ENCODE measurements at regions not wholly inside any gene's neighbourhood (a gene's known extent, or its start where the extent isn't known, plus 50 kb on each side); places are given as distances from the start of the nearest gene placed in this dataset.

DNA sequence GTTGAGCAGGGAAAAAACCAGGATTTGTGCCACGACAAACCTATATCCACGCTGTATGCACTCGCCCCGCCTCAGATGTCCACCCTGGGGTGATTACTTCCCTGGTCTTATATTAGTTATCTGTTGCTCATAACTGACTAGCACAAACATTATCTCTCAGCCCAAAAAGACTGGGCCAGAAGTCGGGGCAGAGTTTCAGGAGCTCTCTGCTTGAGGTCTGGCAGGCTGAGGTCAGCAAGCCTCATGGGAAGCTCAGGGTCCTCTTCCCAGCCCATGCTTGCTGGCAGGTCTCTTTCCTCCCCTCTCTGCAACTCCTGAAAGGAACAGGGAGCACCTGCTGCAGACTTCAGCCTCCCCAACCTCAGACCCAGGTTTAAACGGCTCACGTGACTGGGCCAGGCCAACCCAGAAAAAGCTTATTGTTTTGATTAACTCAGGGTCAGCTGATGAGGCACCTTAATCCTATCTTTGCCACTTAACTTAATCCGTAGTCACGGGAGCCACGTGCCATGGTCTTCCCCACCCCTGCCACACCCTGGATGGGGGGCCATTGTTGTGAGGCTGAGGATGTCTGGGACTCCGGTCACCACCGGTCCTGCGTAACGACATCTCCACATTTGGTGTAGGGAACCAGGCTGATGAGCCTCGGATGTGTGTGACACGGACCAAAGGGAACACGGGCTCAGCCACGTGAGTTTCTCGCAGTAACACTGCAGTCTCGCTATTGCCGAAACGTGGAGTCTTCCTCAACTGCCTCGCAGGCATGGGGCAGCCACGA is 123.7 kb upstream of the IRX4 start:
- no peak overlapping the region for H3K27ac ChIP-seq (ENCODE audit: low read length)
- H3K27me3 ChIP-seq (ENCODE audit: insufficient read depth, low read depth, low read length) = no peaks in the 10 kb centered on the region
- no peak overlapping the region for H3K4me2 ChIP-seq (ENCODE audit: low read length)
- no peaks in the 10 kb centered on the region for H3K79me2 ChIP-seq (replicated peaks; ENCODE audit: insufficient read depth, low read length)
- no peak overlapping the region for H3K9ac ChIP-seq (ENCODE audit: low read length)
- H3F3A ChIP-seq (ENCODE audit: insufficient read depth, low read length, poor library complexity, severe bottlenecking) = no peaks in the 10 kb centered on the region
- H3K36me3 ChIP-seq (ENCODE audit: insufficient read depth, low read length) = no peaks in the 10 kb centered on the region
- no peaks in the 10 kb centered on the region for H4K20me1 ChIP-seq (ENCODE audit: insufficient read depth)
- H3K9me3 ChIP-seq (ENCODE audit: low read length) = no peaks in the 10 kb centered on the region
- TF ChIP-seq EP300 (conservative IDR thresholded peaks at IDR 0.05; ENCODE audit: poor library complexity, severe bottlenecking) (no peak), RAD21 (conservative IDR thresholded peaks at IDR 0.05) (no peak), MXI1 (conservative IDR thresholded peaks at IDR 0.05; ENCODE audit: poor library complexity, severe bottlenecking) (no peak), SMC3 (conservative IDR thresholded peaks at IDR 0.05; ENCODE audit: poor library complexity) (no peak), TAF1 (IDR thresholded peaks at IDR 0.05; ENCODE audit: low read depth) (no peak), EZH2 (IDR thresholded peaks at IDR 0.05; ENCODE audit: borderline replicate concordance, insufficient read depth, low read length, poor library complexity, severe bottlenecking) (no peak), POLR2AphosphoS5 (IDR thresholded peaks at IDR 0.05) (no peak)
- TF ChIP-seq, protein P1, sequence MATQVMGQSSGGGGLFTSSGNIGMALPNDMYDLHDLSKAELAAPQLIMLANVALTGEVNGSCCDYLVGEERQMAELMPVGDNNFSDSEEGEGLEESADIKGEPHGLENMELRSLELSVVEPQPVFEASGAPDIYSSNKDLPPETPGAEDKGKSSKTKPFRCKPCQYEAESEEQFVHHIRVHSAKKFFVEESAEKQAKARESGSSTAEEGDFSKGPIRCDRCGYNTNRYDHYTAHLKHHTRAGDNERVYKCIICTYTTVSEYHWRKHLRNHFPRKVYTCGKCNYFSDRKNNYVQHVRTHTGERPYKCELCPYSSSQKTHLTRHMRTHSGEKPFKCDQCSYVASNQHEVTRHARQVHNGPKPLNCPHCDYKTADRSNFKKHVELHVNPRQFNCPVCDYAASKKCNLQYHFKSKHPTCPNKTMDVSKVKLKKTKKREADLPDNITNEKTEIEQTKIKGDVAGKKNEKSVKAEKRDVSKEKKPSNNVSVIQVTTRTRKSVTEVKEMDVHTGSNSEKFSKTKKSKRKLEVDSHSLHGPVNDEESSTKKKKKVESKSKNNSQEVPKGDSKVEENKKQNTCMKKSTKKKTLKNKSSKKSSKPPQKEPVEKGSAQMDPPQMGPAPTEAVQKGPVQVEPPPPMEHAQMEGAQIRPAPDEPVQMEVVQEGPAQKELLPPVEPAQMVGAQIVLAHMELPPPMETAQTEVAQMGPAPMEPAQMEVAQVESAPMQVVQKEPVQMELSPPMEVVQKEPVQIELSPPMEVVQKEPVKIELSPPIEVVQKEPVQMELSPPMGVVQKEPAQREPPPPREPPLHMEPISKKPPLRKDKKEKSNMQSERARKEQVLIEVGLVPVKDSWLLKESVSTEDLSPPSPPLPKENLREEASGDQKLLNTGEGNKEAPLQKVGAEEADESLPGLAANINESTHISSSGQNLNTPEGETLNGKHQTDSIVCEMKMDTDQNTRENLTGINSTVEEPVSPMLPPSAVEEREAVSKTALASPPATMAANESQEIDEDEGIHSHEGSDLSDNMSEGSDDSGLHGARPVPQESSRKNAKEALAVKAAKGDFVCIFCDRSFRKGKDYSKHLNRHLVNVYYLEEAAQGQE (IDR thresholded peaks at IDR 0.05; ENCODE audit: borderline replicate concordance) = no peak
- TF ChIP-seq, protein P2, sequence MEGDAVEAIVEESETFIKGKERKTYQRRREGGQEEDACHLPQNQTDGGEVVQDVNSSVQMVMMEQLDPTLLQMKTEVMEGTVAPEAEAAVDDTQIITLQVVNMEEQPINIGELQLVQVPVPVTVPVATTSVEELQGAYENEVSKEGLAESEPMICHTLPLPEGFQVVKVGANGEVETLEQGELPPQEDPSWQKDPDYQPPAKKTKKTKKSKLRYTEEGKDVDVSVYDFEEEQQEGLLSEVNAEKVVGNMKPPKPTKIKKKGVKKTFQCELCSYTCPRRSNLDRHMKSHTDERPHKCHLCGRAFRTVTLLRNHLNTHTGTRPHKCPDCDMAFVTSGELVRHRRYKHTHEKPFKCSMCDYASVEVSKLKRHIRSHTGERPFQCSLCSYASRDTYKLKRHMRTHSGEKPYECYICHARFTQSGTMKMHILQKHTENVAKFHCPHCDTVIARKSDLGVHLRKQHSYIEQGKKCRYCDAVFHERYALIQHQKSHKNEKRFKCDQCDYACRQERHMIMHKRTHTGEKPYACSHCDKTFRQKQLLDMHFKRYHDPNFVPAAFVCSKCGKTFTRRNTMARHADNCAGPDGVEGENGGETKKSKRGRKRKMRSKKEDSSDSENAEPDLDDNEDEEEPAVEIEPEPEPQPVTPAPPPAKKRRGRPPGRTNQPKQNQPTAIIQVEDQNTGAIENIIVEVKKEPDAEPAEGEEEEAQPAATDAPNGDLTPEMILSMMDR (IDR thresholded peaks at IDR 0.05; ENCODE audit: poor library complexity, severe bottlenecking) = no peak
- no peak overlapping the region for H3K4me3 ChIP-seq (ENCODE audit: low read length)
- H2AFZ ChIP-seq (ENCODE audit: low read depth, low read length) = no peak overlapping the region
- H3K9me2 ChIP-seq (ENCODE audit: insufficient read depth, low read length) = no peaks in the 10 kb centered on the region

DNA sequence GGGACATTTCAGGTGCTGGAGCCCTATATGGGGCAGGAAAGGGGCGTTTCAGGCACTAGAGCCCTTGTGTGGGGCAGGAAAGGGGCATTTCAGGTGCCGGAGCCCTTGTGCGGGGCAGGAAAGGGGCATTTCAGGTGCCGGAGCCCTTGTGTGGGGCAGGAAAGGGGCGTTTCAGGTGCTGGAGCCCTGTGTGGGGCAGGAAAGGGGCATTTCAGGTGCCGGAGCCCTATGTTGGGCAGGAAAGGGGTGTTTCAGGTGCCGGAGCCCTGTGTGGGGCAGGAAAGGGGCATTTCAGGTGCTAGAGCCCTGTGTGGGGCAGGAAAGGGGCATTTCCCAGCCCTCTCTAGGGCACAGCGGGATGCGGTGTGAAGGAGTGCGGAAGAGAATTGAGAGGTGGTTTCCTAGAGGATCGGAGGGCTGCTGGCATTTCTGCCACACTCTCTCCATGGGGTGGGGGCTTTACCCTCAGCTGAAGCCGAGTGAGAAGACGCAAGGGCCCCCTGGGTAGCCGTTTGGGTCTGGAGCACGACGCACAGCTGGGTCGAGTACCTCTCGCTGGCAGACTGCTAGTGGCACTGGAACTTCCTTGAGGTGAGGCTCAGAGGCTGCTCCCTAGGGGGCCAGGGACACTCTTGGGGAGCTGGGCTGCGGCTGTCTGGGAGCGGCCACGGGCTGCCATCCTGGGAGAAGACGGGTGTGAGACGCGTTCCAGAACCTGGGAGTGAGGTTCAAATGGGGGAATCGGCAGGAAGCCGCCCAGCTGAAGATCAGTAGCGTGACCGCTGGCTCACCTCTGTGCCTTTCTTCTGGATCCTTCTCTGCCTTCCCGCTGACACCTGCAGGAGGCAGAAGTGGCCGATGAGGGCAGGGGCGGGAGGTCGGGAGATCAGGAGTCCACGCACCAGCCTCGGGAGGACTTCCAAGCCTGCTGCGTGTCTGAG is 122.6 kb upstream of the IRX4 start:
- H3K9me3 ChIP-seq (ENCODE audit: low read length) = no peaks in the 10 kb centered on the region

More for the DNA sequence above, 122.6 kb upstream of the IRX4 start:
- Histone ChIP-seq H3K27me3 (ENCODE audit: insufficient read depth, low read depth, low read length) (no peaks in the 10 kb centered on the region), H3K36me3 (ENCODE audit: insufficient read depth, low read length) (no peaks in the 10 kb centered on the region), H4K20me1 (ENCODE audit: insufficient read depth) (no peaks in the 10 kb centered on the region), H3K79me2 (replicated peaks; ENCODE audit: insufficient read depth, low read length) (no peaks in the 10 kb centered on the region), H3K27ac (ENCODE audit: low read length) (no peak overlapping the region), H3K4me3 (ENCODE audit: low read length) (no peak overlapping the region), H3F3A (ENCODE audit: insufficient read depth, low read length, poor library complexity, severe bottlenecking) (no peaks in the 10 kb centered on the region), H3K4me2 (ENCODE audit: low read length) (no peak overlapping the region), H3K9ac (ENCODE audit: low read length) (no peak overlapping the region), H2AFZ (ENCODE audit: low read depth, low read length) (no peak overlapping the region), H3K9me2 (ENCODE audit: insufficient read depth, low read length) (no peaks in the 10 kb centered on the region)
- TF ChIP-seq TAF1 (IDR thresholded peaks at IDR 0.05; ENCODE audit: low read depth) = no peak
- TF ChIP-seq, protein P2 (IDR thresholded peaks at IDR 0.05; ENCODE audit: poor library complexity, severe bottlenecking) = no peak
- no peak for TF ChIP-seq RAD21 (conservative IDR thresholded peaks at IDR 0.05)
- no peak for TF ChIP-seq EZH2 (IDR thresholded peaks at IDR 0.05; ENCODE audit: borderline replicate concordance, insufficient read depth, low read length, poor library complexity, severe bottlenecking)
- TF ChIP-seq EP300 (conservative IDR thresholded peaks at IDR 0.05; ENCODE audit: poor library complexity, severe bottlenecking) = no peak
- no peak for TF ChIP-seq SMC3 (conservative IDR thresholded peaks at IDR 0.05; ENCODE audit: poor library complexity)
- TF ChIP-seq, protein P1 (IDR thresholded peaks at IDR 0.05; ENCODE audit: borderline replicate concordance) = no peak
- no peak for TF ChIP-seq MXI1 (conservative IDR thresholded peaks at IDR 0.05; ENCODE audit: poor library complexity, severe bottlenecking)
- TF ChIP-seq POLR2AphosphoS5 (IDR thresholded peaks at IDR 0.05) = no peak

Measured in neural cell (in vitro differentiated cells).